ENCODE measurements at regions not wholly inside any gene's neighbourhood (a gene's known extent, or its start where the extent isn't known, plus 50 kb on each side); places are given as distances from the start of the nearest gene placed in this dataset.

- no peaks in the 10 kb centered on the region for H3K36me3 Mint-ChIP-seq
- H3K9me3 Mint-ChIP-seq (ENCODE audit: low read depth): peaks cover 9% of the 10 kb centered on the region
- H3K27ac Mint-ChIP-seq: no peak overlapping the region
- H3K4me1 Mint-ChIP-seq (ENCODE audit: low read depth): no peaks in the 10 kb centered on the region
- no peaks in the 10 kb centered on the region for H3K27me3 Mint-ChIP-seq
- no peak overlapping the region for H3K4me3 Mint-ChIP-seq
Observed at GRCh38 chr6:9095137-9095536, 659.8 kb upstream of the SLC35B3 start.

DNA sequence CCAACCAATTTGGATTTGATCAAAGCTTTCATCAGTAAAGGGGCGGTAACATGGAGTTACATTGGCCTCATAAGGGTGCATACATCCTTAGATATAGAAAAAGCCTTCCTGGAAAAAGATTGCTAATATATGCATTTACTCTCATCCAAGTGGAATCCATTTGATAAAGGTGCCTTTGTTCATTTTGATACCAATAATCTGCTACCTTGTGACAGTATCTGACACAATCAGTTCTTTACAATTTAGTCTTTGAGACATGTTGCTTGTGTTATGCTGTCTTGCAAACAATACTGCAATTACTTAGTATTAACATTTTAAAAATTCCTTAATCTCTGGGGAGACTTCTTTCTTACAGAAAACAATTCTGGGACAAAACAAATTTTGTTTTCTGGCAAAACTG, 654.4 kb upstream of the SLC35B3 start:
- Mint-ChIP-seq H3K4me3 (no peak overlapping the region), H3K4me1 (ENCODE audit: low read depth) (peaks cover 9% of the 10 kb centered on the region), H3K9me3 (ENCODE audit: low read depth) (no peaks in the 10 kb centered on the region), H3K27ac (no peak overlapping the region), H3K36me3 (no peaks in the 10 kb centered on the region), H3K27me3 (peaks cover 2% of the 10 kb centered on the region)

- peaks cover 13% of the 10 kb centered on the region for H3K4me1 Mint-ChIP-seq (ENCODE audit: low read depth)
- H3K27me3 Mint-ChIP-seq: peaks cover 5% of the 10 kb centered on the region
- no peak overlapping the region for H3K27ac Mint-ChIP-seq
- no peaks in the 10 kb centered on the region for H3K36me3 Mint-ChIP-seq
- no peak overlapping the region for H3K4me3 Mint-ChIP-seq
- no peaks in the 10 kb centered on the region for H3K9me3 Mint-ChIP-seq (ENCODE audit: low read depth)
Observed at GRCh38 chr6:9087470-9087869, 652.1 kb upstream of the SLC35B3 start.

GRCh38 chr6:9086331-9086730, 651.0 kb upstream of the SLC35B3 start:
- H3K36me3 Mint-ChIP-seq: no peaks in the 10 kb centered on the region

GRCh38 chr6:9085709-9086070, 650.3 kb upstream of the SLC35B3 start:
- no peak overlapping the region for H3K27ac Mint-ChIP-seq

More at GRCh38 chr6:9086331-9086730, 651.0 kb upstream of the SLC35B3 start:
- H3K9me3 Mint-ChIP-seq (ENCODE audit: low read depth): no peaks in the 10 kb centered on the region
- no peak overlapping the region for H3K27ac Mint-ChIP-seq
- H3K27me3 Mint-ChIP-seq: peaks cover 5% of the 10 kb centered on the region
- peaks cover 13% of the 10 kb centered on the region for H3K4me1 Mint-ChIP-seq (ENCODE audit: low read depth)
- H3K4me3 Mint-ChIP-seq: no peak overlapping the region

GRCh38 chr6:9085054-9085708, 649.8 kb upstream of the SLC35B3 start:
- peaks cover 13% of the 10 kb centered on the region for H3K4me1 Mint-ChIP-seq (ENCODE audit: low read depth)
- peaks cover 5% of the 10 kb centered on the region for H3K27me3 Mint-ChIP-seq
- H3K9me3 Mint-ChIP-seq (ENCODE audit: low read depth): no peaks in the 10 kb centered on the region
- no peak overlapping the region for H3K27ac Mint-ChIP-seq
- no peaks in the 10 kb centered on the region for H3K36me3 Mint-ChIP-seq
- no peak overlapping the region for H3K4me3 Mint-ChIP-seq

More at GRCh38 chr6:9085709-9086070, 650.3 kb upstream of the SLC35B3 start:
- H3K36me3 Mint-ChIP-seq: no peaks in the 10 kb centered on the region
- peaks cover 5% of the 10 kb centered on the region for H3K27me3 Mint-ChIP-seq
- H3K4me1 Mint-ChIP-seq (ENCODE audit: low read depth): peaks cover 13% of the 10 kb centered on the region
- no peak overlapping the region for H3K4me3 Mint-ChIP-seq
- no peaks in the 10 kb centered on the region for H3K9me3 Mint-ChIP-seq (ENCODE audit: low read depth)

- Mint-ChIP-seq H3K9me3 (ENCODE audit: low read depth) (no peaks in the 10 kb centered on the region), H3K27me3 (peaks cover 4% of the 10 kb centered on the region), H3K27ac (no peak overlapping the region), H3K4me1 (ENCODE audit: low read depth) (peaks cover 13% of the 10 kb centered on the region), H3K36me3 (no peaks in the 10 kb centered on the region), H3K4me3 (no peak overlapping the region)
Observed at GRCh38 chr6:9083108-9083507, 647.8 kb upstream of the SLC35B3 start.

DNA sequence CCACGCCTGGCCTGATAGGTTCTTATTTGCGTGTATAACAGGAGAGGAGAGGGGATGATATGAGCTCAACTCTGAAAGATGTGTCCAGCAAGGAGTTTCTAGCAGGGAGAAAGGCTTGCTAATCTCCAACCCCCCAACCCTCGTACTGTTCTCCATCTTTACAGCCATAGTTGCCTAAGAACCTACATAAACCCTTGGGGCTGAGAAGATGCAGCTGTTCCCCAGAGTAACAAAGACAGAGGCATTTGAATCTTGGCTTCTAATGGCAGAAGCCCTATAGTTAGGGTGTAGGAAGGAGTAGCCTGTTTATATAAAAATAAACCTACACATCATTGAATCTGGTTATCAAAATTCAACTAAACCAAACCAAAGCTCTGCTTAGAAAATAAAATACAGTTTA, 631.4 kb upstream of the SLC35B3 start:
- Mint-ChIP-seq H3K36me3 (no peaks in the 10 kb centered on the region), H3K4me1 (ENCODE audit: low read depth) (no peaks in the 10 kb centered on the region), H3K27ac (no peak overlapping the region), H3K4me3 (no peak overlapping the region), H3K27me3 (peaks cover 4% of the 10 kb centered on the region), H3K9me3 (ENCODE audit: low read depth) (no peaks in the 10 kb centered on the region)

- Mint-ChIP-seq H3K9me3 (ENCODE audit: low read depth) (peaks cover 4% of the 10 kb centered on the region), H3K27me3 (peaks cover 4% of the 10 kb centered on the region), H3K4me3 (no peak overlapping the region), H3K27ac (no peak overlapping the region), H3K4me1 (ENCODE audit: low read depth) (no peaks in the 10 kb centered on the region), H3K36me3 (no peaks in the 10 kb centered on the region)
Observed at GRCh38 chr6:9064156-9064555, 628.8 kb upstream of the SLC35B3 start.

- Mint-ChIP-seq H3K9me3 (ENCODE audit: low read depth) (peaks cover 4% of the 10 kb centered on the region), H3K4me1 (ENCODE audit: low read depth) (no peaks in the 10 kb centered on the region), H3K36me3 (no peaks in the 10 kb centered on the region), H3K27me3 (peaks cover 2% of the 10 kb centered on the region), H3K4me3 (no peak overlapping the region), H3K27ac (no peak overlapping the region)
Observed at GRCh38 chr6:9062596-9062995, 627.3 kb upstream of the SLC35B3 start.

DNA sequence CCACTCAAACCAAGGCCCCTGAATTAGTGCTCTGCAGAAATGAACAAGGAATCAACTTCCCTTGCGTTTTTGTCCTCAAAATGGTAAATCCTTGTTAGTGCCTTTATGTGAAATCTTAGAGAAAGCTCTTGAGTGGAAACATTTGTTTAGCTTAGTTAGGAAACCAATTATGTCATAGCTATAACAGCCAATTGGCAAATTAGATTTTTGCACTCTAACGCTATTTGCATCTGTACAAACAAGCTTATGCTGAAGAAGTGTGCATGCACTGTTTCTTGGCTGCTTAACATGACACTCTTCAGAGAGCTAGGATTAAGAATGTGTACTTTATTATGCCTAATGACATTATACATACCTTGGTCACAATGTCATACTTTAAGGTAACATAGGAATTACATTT, 622.6 kb upstream of the SLC35B3 start:
- Mint-ChIP-seq H3K36me3 (no peaks in the 10 kb centered on the region), H3K9me3 (ENCODE audit: low read depth) (peaks cover 4% of the 10 kb centered on the region), H3K4me3 (no peak overlapping the region), H3K4me1 (ENCODE audit: low read depth) (no peaks in the 10 kb centered on the region), H3K27me3 (peaks cover 2% of the 10 kb centered on the region), H3K27ac (no peak overlapping the region)

GRCh38 chr6:9056556-9056955, 621.2 kb upstream of the SLC35B3 start:
- Mint-ChIP-seq H3K4me1 (ENCODE audit: low read depth) (no peaks in the 10 kb centered on the region), H3K36me3 (no peaks in the 10 kb centered on the region), H3K4me3 (no peak overlapping the region), H3K9me3 (ENCODE audit: low read depth) (peaks cover 4% of the 10 kb centered on the region), H3K27me3 (no peaks in the 10 kb centered on the region), H3K27ac (no peak overlapping the region)

GRCh38 chr6:9044426-9044825, 609.1 kb upstream of the SLC35B3 start:
- Mint-ChIP-seq H3K9me3 (ENCODE audit: low read depth) (peaks cover 3% of the 10 kb centered on the region), H3K36me3 (no peaks in the 10 kb centered on the region), H3K4me3 (no peak overlapping the region), H3K4me1 (ENCODE audit: low read depth) (no peaks in the 10 kb centered on the region), H3K27me3 (no peaks in the 10 kb centered on the region), H3K27ac (no peak overlapping the region)

DNA sequence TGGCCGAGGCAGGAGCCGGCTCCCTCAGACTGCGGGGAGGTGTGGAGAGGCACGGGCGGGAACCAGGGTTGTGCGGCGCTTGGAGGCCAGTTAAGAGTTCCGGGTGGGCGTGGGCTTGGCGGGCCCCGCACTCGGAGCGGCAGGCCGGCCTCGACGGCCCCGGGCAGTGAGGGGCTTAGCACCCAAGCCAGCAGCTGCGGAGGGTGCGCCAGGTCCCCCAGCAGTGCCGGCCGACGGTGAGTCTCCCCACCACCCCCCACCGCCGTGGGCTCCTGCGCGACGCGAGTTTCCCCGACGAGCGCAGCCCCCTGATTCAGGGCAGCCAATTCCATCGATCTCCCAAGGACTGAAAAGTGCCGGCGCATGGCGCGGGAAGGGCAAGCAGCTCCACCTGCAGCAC, 605.4 kb upstream of the SLC35B3 start:
- H3K27ac Mint-ChIP-seq: no peak overlapping the region
- no peaks in the 10 kb centered on the region for H3K27me3 Mint-ChIP-seq
- H3K4me3 Mint-ChIP-seq: no peak overlapping the region
- H3K4me1 Mint-ChIP-seq (ENCODE audit: low read depth): no peaks in the 10 kb centered on the region
- H3K36me3 Mint-ChIP-seq: no peaks in the 10 kb centered on the region
- H3K9me3 Mint-ChIP-seq (ENCODE audit: low read depth): no peaks in the 10 kb centered on the region

- no peak overlapping the region for H3K4me3 Mint-ChIP-seq
- H3K4me1 Mint-ChIP-seq (ENCODE audit: low read depth): no peaks in the 10 kb centered on the region
- no peak overlapping the region for H3K27ac Mint-ChIP-seq
- H3K27me3 Mint-ChIP-seq: no peaks in the 10 kb centered on the region
- H3K36me3 Mint-ChIP-seq: no peaks in the 10 kb centered on the region
- H3K9me3 Mint-ChIP-seq (ENCODE audit: low read depth): no peaks in the 10 kb centered on the region
Observed at GRCh38 chr6:9039258-9039657, 603.9 kb upstream of the SLC35B3 start.

DNA sequence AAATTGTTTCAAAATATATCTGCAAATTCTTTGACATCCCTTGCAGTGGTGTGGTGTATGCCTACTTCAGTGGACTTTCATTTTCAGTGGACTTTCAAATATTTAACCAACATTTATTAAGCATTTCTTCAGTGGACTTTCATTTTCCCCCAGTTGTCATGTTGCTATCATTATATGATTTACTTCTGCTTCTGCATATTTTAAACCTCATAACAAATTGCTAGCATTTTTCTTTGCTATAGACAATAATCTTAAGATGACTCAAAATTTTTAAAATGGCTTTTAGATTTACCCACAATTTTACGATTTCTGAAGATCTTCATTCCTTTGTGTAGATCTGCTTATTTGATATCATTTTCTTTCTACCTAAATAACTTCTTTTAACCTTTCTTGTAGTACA, 592.7 kb upstream of the SLC35B3 start:
- H3K9me3 Mint-ChIP-seq (ENCODE audit: low read depth): peaks cover 4% of the 10 kb centered on the region
- no peaks in the 10 kb centered on the region for H3K36me3 Mint-ChIP-seq
- no peak overlapping the region for H3K4me3 Mint-ChIP-seq
- H3K27me3 Mint-ChIP-seq: peaks cover 11% of the 10 kb centered on the region
- H3K27ac Mint-ChIP-seq: no peak overlapping the region
- peaks cover 5% of the 10 kb centered on the region for H3K4me1 Mint-ChIP-seq (ENCODE audit: low read depth)

Data from activated naive CD8-positive, alpha-beta T cell (primary cell).